ENCODE measurements at regions not wholly inside any gene's neighbourhood (a gene's known extent, or its start where the extent isn't known, plus 50 kb on each side); places are given as distances from the start of the nearest gene placed in this dataset.

GRCh38 chr7:68511281-68511680 is 1087.0 kb upstream of the AUTS2 start:
- Histone ChIP-seq H2AFZ (ENCODE audit: low read length) (no peak overlapping the region), H3K4me2 (ENCODE audit: insufficient read depth, low read length) (no peak overlapping the region)

GRCh38 chr7:68512466-68512865 is 1085.8 kb upstream of the AUTS2 start:
- H3K79me2 ChIP-seq (ENCODE audit: insufficient read depth, low read length) = no peaks in the 10 kb centered on the region
- H4K20me1 ChIP-seq (ENCODE audit: insufficient read depth, low read length) = no peaks in the 10 kb centered on the region
- no peak overlapping the region for H2AFZ ChIP-seq (ENCODE audit: low read length)
- no peak for DNase-seq (ENCODE audit: insufficient read length, low spot score, missing footprints)
- TF ChIP-seq CTCF (IDR thresholded peaks at IDR 0.05; ENCODE audit: extremely low read depth, low read depth, low read length) = no peak
- H3K27me3 ChIP-seq (ENCODE audit: insufficient read depth, low read length) = no peaks in the 10 kb centered on the region
- H3K4me2 ChIP-seq (ENCODE audit: insufficient read depth, low read length) = no peak overlapping the region
- no peak overlapping the region for H3K27ac ChIP-seq (ENCODE audit: low read depth, low read length)
- no peaks in the 10 kb centered on the region for H3K9me3 ChIP-seq (ENCODE audit: low read depth, low read length)
- H3K36me3 ChIP-seq (ENCODE audit: insufficient read depth, low read length) = no peaks in the 10 kb centered on the region
- H3K4me3 ChIP-seq (ENCODE audit: insufficient read depth, low read length) = no peak overlapping the region
- H3K4me1 ChIP-seq (ENCODE audit: insufficient read depth, low read length) = no peaks in the 10 kb centered on the region

More at GRCh38 chr7:68511281-68511680, 1087.0 kb upstream of the AUTS2 start:
- no peak overlapping the region for H3K27ac ChIP-seq (ENCODE audit: low read depth, low read length)
- H3K9me3 ChIP-seq (ENCODE audit: low read depth, low read length) = no peaks in the 10 kb centered on the region
- no peaks in the 10 kb centered on the region for H3K79me2 ChIP-seq (ENCODE audit: insufficient read depth, low read length)
- no peaks in the 10 kb centered on the region for H3K27me3 ChIP-seq (ENCODE audit: insufficient read depth, low read length)
- H3K4me3 ChIP-seq (ENCODE audit: insufficient read depth, low read length) = no peak overlapping the region
- no peak for TF ChIP-seq CTCF (IDR thresholded peaks at IDR 0.05; ENCODE audit: extremely low read depth, low read depth, low read length)
- DNase-seq (ENCODE audit: insufficient read length, low spot score, missing footprints) = no peak
- no peaks in the 10 kb centered on the region for H4K20me1 ChIP-seq (ENCODE audit: insufficient read depth, low read length)
- no peaks in the 10 kb centered on the region for H3K36me3 ChIP-seq (ENCODE audit: insufficient read depth, low read length)
- H3K4me1 ChIP-seq (ENCODE audit: insufficient read depth, low read length) = no peaks in the 10 kb centered on the region

GRCh38 chr7:68518060-68518459 is 1080.2 kb upstream of the AUTS2 start:
- Histone ChIP-seq H3K4me3 (ENCODE audit: insufficient read depth, low read length) (no peak overlapping the region), H3K27ac (ENCODE audit: low read depth, low read length) (no peak overlapping the region), H3K4me1 (ENCODE audit: insufficient read depth, low read length) (no peaks in the 10 kb centered on the region), H3K27me3 (ENCODE audit: insufficient read depth, low read length) (no peaks in the 10 kb centered on the region), H3K4me2 (ENCODE audit: insufficient read depth, low read length) (no peak overlapping the region), H4K20me1 (ENCODE audit: insufficient read depth, low read length) (no peaks in the 10 kb centered on the region), H2AFZ (ENCODE audit: low read length) (no peak overlapping the region), H3K9me3 (ENCODE audit: low read depth, low read length) (no peaks in the 10 kb centered on the region), H3K36me3 (ENCODE audit: insufficient read depth, low read length) (no peaks in the 10 kb centered on the region), H3K79me2 (ENCODE audit: insufficient read depth, low read length) (no peaks in the 10 kb centered on the region)
- no peak for TF ChIP-seq CTCF (IDR thresholded peaks at IDR 0.05; ENCODE audit: extremely low read depth, low read depth, low read length)
- DNase-seq (ENCODE audit: insufficient read length, low spot score, missing footprints) = no peak

GRCh38 chr7:68524126-68524525 is 1074.1 kb upstream of the AUTS2 start:
- Histone ChIP-seq H4K20me1 (ENCODE audit: insufficient read depth, low read length) (no peaks in the 10 kb centered on the region), H3K9me3 (ENCODE audit: low read depth, low read length) (no peaks in the 10 kb centered on the region), H3K27me3 (ENCODE audit: insufficient read depth, low read length) (no peaks in the 10 kb centered on the region), H3K36me3 (ENCODE audit: insufficient read depth, low read length) (no peaks in the 10 kb centered on the region), H3K79me2 (ENCODE audit: insufficient read depth, low read length) (no peaks in the 10 kb centered on the region), H3K4me2 (ENCODE audit: insufficient read depth, low read length) (no peak overlapping the region), H3K4me3 (ENCODE audit: insufficient read depth, low read length) (no peak overlapping the region), H3K27ac (ENCODE audit: low read depth, low read length) (no peak overlapping the region), H3K4me1 (ENCODE audit: insufficient read depth, low read length) (no peaks in the 10 kb centered on the region), H2AFZ (ENCODE audit: low read length) (no peak overlapping the region)
- no peak for TF ChIP-seq CTCF (IDR thresholded peaks at IDR 0.05; ENCODE audit: extremely low read depth, low read depth, low read length)
- DNase-seq (ENCODE audit: insufficient read length, low spot score, missing footprints) = no peak

Data from osteoblast (primary cell).